Glomerular endothelial cell (primary cell): ENCODE measurements at regions not wholly inside any gene's neighbourhood (a gene's known extent, or its start where the extent isn't known, plus 50 kb on each side); places are given as distances from the start of the nearest gene placed in this dataset.
"Not testable (repeated sequence)": the region's sequence is repeated elsewhere in the genome, so short reads cannot be mapped to it uniquely, and the experiment has no call there.

ENCODE experiments used
- DNase-seq: peaks from one replicate; pipeline ENCODE4 v3.0.0-alpha.2; 2011; ENCODE audit warnings: low read depth, low spot score; ENCODE audit errors: extremely low read depth

GRCh38 chr9:3773362-3774060, 247.7 kb upstream of the RFX3 start:
- DNase-seq = no peak

DNA sequence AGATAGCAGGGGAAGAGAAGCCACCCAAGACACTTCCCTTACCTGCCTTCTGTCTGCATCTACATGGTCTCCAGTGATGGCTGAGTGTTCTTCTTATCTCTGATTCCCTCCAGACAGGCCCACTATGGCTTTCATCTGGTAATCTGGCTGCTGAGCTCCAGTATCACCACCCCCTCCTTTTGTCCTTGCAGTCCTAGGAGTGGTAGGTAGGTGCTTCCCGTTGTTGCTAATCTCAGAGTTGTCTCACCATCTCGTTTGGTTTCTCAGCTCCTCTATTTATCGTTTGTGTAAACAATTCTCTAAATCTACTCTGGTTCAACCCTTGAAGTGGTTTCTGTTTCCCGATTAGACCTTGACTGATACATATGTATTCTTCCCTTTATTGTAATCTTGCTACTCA, 243.8 kb upstream of the RFX3 start:
- no peak for DNase-seq

DNA sequence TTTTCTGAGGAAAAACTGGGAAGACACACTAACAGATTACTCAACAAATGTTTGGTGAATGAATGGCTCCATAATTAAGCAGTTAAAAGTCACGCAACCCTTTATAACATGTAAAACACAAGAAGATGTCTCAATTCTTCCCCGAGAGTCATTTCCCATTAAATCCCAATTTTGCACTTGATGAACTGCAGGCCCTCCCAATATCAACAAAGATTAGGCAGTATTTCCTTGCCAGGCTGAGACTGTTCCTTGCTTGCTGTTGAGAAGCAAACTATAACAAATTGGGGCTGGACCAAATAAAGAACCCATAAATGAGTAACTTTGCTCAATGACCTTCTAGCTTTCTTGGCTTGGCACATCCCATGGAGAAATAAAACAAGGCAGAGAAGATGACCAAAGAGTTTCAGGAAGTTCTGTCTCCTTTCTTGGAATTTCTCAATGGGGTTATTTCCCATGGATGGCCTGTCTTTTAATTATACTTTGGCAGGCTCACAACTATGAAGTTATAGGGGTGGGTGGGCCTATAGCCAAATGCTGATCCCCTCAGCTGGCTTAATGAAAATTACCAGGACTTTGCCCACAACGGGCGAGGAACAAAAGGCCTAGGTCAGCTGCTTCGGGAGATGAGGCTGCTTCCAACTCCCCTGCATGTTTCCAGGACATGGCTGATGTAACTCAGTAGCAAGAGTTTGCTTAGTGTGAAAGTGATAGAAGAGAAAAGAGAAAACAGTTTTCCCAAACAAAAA, 243.1 kb upstream of the RFX3 start:
- DNase-seq = no peak

- no peak for DNase-seq
Observed at GRCh38 chr9:3768286-3768685, 242.5 kb upstream of the RFX3 start.

DNA sequence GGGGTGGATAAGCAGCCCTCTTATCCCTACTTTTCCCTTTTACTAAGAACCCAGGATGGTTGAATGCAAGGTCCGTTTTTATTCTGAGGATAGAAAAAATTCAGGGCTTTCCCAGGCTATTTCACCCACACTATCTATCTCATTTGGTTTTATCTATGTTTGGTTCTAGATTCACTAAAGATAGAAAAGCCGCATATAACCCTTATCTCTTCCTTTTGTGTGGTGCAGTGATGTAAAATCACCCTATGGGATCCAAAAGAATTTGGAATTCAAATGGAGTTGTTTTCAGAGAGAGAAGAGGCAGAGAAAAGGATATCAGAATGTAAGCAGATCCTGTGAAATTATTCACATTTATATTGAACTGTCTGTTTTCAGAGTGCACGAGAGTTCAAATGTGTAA, 236.3 kb upstream of the RFX3 start:
- DNase-seq = no peak

GRCh38 chr9:3760031-3760430, 234.2 kb upstream of the RFX3 start:
- no peak for DNase-seq

- DNase-seq = no peak
Observed at GRCh38 chr9:3758816-3759576, 233.2 kb upstream of the RFX3 start.

- DNase-seq = no peak
Observed at GRCh38 chr9:3756071-3756470, 230.3 kb upstream of the RFX3 start.

- no peak for DNase-seq
Observed at GRCh38 chr9:3751125-3751758, 225.4 kb upstream of the RFX3 start.

GRCh38 chr9:3750321-3750720, 224.5 kb upstream of the RFX3 start:
- DNase-seq = no peak

DNA sequence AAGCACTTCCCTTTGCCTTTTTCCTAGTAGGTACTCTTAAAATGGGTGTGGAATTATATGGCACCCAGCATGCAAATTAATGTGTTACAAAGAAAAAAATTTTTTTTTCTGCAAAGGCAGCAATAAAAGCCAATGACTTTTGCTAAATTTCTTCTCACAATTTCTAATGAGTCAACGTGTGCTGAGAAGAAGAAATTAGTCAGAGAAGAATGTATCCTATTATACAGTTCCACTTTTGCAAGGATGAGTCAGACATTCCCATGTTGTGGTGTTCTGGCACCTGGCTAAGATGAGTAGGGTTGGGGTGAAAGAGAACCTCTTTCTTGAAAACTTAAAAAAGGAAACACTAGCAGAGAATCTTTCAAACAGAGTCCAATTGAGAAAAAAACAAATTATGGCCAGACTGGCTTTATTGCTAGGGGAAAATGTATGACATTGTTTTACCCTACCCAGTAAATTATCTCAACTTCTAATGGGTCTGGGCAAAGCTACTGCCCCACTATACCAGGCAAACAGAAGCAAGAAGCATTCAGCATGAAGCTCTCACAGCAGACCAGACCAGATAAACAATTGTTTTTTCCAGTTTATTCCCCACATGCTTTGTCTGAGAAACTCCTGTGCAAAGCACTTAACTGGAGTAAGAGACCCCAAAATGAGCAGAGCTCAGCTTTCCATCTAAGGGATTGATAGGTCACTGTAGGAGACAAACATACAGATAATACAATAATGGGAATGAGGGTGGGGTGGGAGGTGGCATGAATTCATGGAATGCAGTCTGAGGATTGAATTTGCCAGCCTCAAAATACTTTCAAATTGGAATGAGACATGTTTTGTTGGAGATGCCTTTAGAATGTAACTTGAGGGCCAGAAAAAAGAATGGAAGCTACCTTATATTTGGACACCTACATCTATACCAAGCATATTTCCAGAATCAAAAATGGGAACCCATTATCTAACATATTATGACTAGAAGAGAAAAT, 220.8 kb upstream of the RFX3 start:
- DNase-seq = no peak

DNA sequence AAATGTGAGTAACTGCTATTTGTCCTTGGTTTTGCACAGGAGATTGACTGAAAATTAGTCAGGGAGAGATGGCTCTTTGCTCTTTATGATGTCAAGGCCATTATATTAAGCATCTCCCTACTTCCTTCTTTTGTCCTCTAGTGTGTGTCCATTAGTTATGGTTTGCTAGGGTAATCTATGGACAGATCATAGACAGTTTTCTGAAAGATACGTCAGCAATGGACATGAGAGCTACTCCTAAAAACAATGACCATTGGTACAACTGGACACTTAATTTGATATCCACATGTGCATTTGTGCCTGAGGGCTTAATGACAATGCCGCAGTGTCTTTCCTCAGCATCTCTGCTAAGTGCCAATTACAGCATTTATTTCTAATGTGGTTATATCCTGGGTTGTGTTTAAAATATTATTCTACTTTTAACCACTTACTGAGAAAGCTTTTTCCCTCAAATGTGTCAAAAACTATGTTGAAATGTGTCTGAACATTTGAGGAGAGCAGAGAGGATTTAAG, 218.2 kb upstream of the RFX3 start:
- no peak for DNase-seq

GRCh38 chr9:3742586-3742985, 216.8 kb upstream of the RFX3 start:
- DNase-seq = no peak

DNA sequence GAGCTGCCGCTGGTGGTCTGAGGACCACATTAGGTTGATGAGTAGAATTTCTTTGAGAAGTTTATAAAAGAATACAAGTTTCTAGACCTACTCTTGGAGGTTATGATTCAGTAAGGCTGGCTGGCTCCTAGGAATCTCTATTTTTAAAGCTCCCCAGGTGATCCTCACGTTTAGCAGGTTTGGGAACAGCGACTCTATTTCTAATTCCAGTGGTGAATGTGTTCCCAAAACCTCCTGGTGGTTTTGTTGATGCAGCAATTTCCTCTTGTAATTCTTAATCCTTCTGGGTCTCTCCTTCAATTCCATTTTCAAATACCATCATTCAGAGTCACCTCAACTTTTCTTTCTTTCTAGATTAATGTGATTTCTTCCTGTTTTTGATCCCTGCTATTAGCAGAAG, 215.9 kb upstream of the RFX3 start:
- no peak for DNase-seq

GRCh38 chr9:3740690-3741419, 215.1 kb upstream of the RFX3 start:
- DNase-seq = no peak

GRCh38 chr9:3736161-3736560, 210.4 kb upstream of the RFX3 start:
- DNase-seq = no peak

- DNase-seq = no peak
Observed at GRCh38 chr9:3735251-3735650, 209.4 kb upstream of the RFX3 start.

DNA sequence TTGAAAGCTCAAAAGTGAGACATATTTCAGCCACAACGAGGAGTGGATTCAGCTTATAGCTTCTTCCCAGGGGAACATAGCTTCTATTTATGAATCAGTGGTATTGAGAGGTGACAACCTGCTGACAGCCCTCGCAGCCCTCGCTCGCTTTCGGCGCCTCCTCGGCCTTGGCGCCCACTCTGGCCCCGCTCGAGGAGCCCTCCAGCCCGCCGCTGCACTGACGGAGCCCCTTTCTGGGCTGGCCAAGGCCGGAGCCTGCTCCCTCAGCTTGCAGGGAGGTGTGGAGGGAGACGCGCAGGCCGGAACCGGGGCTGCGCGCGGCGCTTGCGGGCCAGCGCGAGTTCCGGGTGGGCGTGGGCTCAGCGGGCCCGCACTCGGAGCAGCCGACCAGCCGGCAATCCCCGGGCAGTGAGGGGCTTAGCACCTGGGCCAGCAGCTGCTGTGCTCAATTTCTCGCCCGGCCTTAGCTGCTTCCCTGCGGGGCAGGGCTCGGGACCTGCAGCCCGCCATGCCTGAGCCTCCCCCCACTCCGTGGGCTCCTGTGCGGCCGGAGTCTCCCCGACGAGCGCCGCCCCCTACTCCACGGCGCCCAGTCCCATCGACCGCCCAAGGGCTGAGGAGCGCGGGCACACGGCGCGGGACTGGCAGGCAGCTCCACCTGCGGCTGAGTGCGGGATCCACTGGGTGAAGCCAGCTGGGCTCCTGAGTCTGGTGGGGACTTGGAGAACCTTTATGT, 207.9 kb upstream of the RFX3 start:
- DNase-seq = not testable (repeated sequence)

DNA sequence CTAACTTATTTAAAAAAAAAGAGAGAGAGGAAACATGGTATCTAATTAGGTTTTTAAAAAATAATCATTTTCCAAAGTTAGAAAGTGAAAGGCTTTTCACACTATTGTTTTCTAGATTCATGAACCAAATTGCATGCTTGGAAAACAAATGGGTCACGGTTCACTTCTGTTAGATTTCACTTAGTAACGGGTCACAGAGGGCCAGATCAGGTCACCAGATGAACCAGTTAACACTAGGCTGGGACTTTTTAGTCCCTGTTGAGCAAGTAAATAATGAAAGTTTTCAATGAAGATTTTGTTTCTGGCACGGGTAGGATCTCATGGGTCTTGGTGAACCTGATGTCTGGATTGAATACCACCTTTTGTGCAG, 207.2 kb upstream of the RFX3 start:
- no peak for DNase-seq
